Immature natural killer cell (primary cell): ENCODE measurements at regions not wholly inside any gene's neighbourhood (a gene's known extent, or its start where the extent isn't known, plus 50 kb on each side); places are given as distances from the start of the nearest gene placed in this dataset.

ENCODE experiments used
- DNase-seq, 3 donors: peaks; one replicate each; pipeline ENCODE4 v3.0.0; 2022; ENCODE audit warnings: mixed read lengths in 1 of 3
- H3K27ac Mint-ChIP-seq, 6 donors: one replicate each; pipeline ENCODE4 v1.8.0; 2020; ENCODE audit warnings: mixed read lengths in 6 of 6, mild to moderate bottlenecking in 5 of 6, inconsistent platforms in 4 of 6, moderate library complexity in 3 of 6
- H3K27me3 Mint-ChIP-seq, 3 donors: one replicate each; pipeline ENCODE4 v1.8.0; 2020 to 2021; ENCODE audit warnings: low read depth in 3 of 3, mild to moderate bottlenecking in 3 of 3, mixed read lengths in 3 of 3, moderate library complexity in 3 of 3, inconsistent platforms in 1 of 3
- H3K36me3 Mint-ChIP-seq, 3 donors: one replicate each; pipeline ENCODE4 v1.8.0; 2020; ENCODE audit warnings: mixed read lengths in 3 of 3, inconsistent platforms in 2 of 3, mild to moderate bottlenecking in 2 of 3
- H3K4me1 Mint-ChIP-seq, 2 donors: one replicate each; pipeline ENCODE4 v1.8.0; 2020; ENCODE audit warnings: inconsistent platforms in 2 of 2, mild to moderate bottlenecking in 2 of 2, mixed read lengths in 2 of 2, moderate library complexity in 1 of 2
- H3K4me3 Mint-ChIP-seq, 5 donors: one replicate each; pipeline ENCODE4 v1.8.0; 2020; ENCODE audit warnings: mild to moderate bottlenecking in 5 of 5, mixed read lengths in 5 of 5, inconsistent platforms in 3 of 5, moderate library complexity in 3 of 5
- H3K9me3 Mint-ChIP-seq, 6 donors: one replicate each; pipeline ENCODE4 v1.8.0; 2020; ENCODE audit warnings: mild to moderate bottlenecking in 6 of 6, mixed read lengths in 6 of 6, inconsistent platforms in 4 of 6, moderate library complexity in 3 of 6

DNA sequence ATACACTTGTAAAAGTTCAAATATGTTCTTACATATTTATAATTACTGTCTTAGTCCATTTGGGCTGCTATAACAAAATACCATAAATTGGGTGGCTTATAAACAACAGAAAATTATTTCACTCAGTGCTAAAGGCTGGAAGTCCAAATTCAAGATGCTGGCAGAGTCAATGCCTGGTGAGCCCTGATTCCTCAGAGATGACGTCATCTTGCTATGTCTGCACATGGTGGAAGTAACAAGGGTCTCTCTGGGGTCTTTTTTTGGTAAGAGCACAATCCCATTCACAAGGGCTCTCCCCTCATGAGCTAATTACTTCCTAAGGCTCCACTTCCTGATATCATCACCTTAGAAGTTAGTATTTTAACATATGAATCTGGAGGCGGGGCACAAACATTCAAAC lies 108.0 kb upstream of the DUSP10 start:
- Mint-ChIP-seq H3K9me3 (no peaks in the 10 kb centered on the region), H3K4me3 (no peak overlapping the region), H3K27me3 (peaks cover 0 to 3% (median 2%) of the 10 kb centered on the region in 3 donors), H3K4me1 (no peaks in the 10 kb centered on the region), H3K27ac (no peak overlapping the region), H3K36me3 (no peaks in the 10 kb centered on the region)
- no peak for DNase-seq

DNA sequence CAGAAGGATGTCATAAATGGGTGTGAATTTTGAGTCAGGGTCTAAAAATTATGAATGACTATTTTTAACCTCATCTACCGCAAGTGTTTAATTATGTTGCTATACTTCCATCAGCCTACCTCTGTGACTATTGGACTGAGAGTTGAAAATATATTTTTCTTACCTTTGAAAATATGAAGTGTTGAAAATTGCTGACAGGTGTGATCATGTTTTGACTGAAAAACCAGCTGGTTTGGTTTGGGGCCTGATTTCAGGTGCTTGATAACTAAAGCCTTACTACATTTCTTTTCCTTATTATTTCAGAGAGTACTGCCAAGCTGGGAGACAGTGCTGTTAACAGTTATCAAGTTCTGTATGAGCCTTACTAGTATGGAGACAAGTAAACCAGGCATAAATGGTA lies 107.2 kb upstream of the DUSP10 start:
- Mint-ChIP-seq H3K27ac (no peak overlapping the region), H3K4me3 (no peak overlapping the region), H3K9me3 (no peaks in the 10 kb centered on the region), H3K36me3 (no peaks in the 10 kb centered on the region), H3K4me1 (no peaks in the 10 kb centered on the region), H3K27me3 (peaks cover 0 to 3% (median 2%) of the 10 kb centered on the region in 3 donors)
- no peak for DNase-seq

DNA sequence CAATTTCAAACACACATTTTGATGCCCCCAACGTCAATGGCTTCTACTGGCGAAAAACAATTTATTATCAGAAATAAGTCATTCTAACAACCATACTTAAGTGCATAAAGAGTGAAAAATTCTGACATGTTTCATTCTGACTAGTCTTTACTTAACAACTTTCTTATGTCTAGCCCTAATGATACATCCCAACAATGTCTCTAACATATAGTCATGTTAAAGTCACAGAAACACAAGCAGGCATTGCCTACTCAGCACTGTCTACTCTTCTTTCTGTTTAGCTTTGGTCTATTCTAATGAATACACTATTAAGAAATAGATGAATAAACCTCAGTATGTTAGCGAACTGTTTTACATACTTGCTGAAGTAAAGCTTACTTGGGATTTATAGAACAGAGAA lies 105.8 kb upstream of the DUSP10 start:
- DNase-seq, result no peak
- peaks cover 0 to 4% (median 0%) of the 10 kb centered on the region in 3 donors for H3K27me3 Mint-ChIP-seq
- H3K4me3 Mint-ChIP-seq, result no peak overlapping the region
- H3K36me3 Mint-ChIP-seq, result no peaks in the 10 kb centered on the region
- H3K27ac Mint-ChIP-seq, result no peak overlapping the region
- H3K9me3 Mint-ChIP-seq, result no peaks in the 10 kb centered on the region
- no peaks in the 10 kb centered on the region for H3K4me1 Mint-ChIP-seq

DNA sequence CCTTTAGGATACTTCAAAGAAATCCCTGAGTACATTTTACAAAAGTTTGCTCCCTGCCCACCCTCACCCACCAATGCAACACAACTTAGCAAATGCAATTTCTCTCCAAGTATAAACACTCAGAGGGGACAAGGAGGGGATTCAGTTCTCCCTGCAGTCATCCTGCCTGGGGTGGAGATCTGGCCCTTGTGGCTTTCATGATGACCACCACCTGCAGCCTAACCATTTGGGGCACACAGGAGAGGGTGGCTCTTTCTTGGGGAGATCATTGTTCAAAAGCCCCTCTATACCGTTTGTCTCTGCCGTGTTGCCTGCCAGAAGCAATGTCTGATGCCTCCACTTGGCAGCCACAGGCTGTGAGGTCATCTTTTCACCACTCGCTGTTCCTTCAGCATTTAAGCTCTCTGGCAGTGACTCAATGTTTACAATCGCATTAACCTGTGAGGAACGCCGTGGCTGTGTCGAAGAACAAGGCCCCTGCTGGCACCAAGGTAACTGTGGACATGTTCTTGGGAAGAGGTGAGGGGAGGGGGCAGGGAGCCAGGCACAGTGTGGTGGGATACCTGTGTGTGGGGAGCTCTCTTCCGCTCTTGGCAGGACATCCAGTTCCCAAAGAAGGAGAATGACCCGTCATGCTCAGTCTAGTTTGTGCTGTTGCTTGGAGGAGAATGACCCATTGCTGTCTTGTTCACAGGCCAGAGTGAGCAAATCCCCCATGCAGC lies 103.9 kb upstream of the DUSP10 start:
- H3K4me3 Mint-ChIP-seq, result no peak overlapping the region
- DNase-seq, result no peak
- no peaks in the 10 kb centered on the region for H3K36me3 Mint-ChIP-seq
- no peaks in the 10 kb centered on the region for H3K9me3 Mint-ChIP-seq
- peaks cover 1 to 4% of the 10 kb centered on the region in 2 donors for H3K4me1 Mint-ChIP-seq
- peaks cover 0 to 3% (median 2%) of the 10 kb centered on the region in 3 donors for H3K27me3 Mint-ChIP-seq
- H3K27ac Mint-ChIP-seq, result peak overlapping the region in 1 of 6 donors; percentile 60

DNA sequence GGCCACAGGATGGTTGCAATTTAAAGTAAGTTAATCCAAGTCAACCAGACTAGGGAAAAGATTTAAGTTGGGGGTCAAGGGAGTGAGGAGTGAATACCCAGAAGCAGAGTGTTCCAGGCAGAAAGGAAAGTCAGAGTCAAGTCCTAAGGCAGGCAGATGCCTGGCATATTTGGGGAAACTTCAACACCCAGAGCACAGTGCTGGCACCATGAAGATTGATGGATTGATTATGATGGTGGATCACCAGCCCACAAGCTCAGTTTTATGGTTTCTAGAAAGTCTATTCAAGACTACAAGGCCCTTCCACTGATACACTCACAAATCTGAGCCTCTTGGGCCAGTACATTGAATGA lies 100.1 kb upstream of the DUSP10 start:
- Mint-ChIP-seq H3K9me3 (no peaks in the 10 kb centered on the region), H3K27me3 (peaks cover 4 to 10% (median 5%) of the 10 kb centered on the region in 3 donors), H3K36me3 (no peaks in the 10 kb centered on the region), H3K4me3 (no peak overlapping the region), H3K27ac (peak overlapping the region in 5 of 6 donors; percentile 9 to 87 (median 66)), H3K4me1 (peaks cover 35 to 42% of the 10 kb centered on the region in 2 donors)
- no peak for DNase-seq

DNA sequence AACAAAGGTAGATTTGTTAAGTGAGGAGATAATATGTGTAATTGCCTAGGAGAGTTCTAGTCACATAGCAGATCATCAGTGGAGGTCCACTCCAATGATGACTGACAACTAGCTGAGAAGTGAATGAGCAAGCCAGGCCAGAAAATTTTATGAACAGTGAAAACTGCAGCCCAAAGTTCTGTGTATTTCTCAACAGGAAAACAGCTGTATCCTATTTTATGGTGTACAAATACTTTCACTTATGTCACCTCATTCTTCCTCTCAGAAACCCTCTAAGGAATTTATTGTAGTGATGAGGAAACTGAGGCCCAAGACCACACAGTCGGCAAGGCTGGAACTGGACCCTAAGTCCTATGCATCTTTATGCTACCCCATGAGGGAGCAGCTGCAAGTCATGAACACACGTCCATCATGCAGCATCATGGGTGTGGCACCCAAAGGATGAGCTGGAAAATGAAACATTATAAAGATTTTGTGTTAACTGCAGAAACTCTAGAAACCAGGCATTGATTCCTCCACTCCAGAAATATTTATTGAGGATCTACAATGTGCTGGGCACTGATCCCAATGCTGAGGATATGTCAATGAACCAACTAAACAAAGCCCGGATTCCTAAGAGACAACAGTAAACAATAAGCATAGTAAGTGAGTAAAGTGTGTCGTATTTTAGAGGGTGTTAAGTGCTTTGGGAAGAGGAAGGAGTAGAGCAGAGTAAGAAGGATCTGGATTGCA lies 99.5 kb upstream of the DUSP10 start:
- H3K36me3 Mint-ChIP-seq, result no peaks in the 10 kb centered on the region
- no peaks in the 10 kb centered on the region for H3K9me3 Mint-ChIP-seq
- peak overlapping the region in 5 of 6 donors; percentile 80 to 97 (median 94) for H3K27ac Mint-ChIP-seq
- H3K4me1 Mint-ChIP-seq, result peaks cover 35 to 47% of the 10 kb centered on the region in 2 donors
- H3K27me3 Mint-ChIP-seq, result peaks cover 4 to 10% (median 5%) of the 10 kb centered on the region in 3 donors
- no peak for DNase-seq
- no peak overlapping the region for H3K4me3 Mint-ChIP-seq

DNA sequence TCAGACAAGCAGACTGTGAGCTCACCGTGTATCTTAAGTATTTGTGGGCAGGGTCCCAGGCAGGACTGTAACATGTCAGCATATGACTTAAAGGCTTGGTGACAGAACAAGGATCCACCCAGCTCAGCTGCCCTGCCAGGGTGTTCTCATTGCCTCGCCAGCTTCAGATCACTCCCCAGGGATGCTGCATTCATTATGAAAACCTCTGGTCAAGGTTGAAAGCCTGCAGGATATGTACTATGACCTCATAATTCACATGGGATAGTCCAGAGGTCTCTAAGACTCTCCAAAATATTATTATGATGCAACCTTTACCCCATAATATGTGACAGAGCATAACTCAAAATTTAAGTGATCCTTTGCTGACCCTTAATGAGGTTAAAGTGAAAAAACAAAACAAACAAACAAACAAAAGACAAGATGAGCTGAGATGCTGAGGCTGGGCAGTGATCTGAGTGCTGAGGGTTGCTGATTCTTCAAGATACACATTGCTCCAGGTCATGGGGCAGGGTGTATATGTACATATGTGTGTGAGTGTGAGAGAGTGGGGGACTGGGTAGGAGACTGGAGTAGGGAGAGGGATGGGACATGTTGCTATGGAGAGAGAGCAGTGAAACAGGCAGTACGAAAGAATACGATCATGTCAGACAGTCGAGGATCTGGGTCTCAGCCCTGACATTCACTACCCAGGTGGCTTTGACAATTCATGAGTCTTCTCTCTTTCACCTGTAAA lies 98.8 kb upstream of the DUSP10 start:
- Mint-ChIP-seq H3K27ac (peak overlapping the region; percentile 82 to 97 (median 94)), H3K27me3 (peaks cover 4 to 10% (median 5%) of the 10 kb centered on the region in 3 donors), H3K4me1 (peaks cover 35 to 47% of the 10 kb centered on the region in 2 donors), H3K36me3 (no peaks in the 10 kb centered on the region), H3K4me3 (no peak overlapping the region), H3K9me3 (no peaks in the 10 kb centered on the region)
- no peak for DNase-seq

DNA sequence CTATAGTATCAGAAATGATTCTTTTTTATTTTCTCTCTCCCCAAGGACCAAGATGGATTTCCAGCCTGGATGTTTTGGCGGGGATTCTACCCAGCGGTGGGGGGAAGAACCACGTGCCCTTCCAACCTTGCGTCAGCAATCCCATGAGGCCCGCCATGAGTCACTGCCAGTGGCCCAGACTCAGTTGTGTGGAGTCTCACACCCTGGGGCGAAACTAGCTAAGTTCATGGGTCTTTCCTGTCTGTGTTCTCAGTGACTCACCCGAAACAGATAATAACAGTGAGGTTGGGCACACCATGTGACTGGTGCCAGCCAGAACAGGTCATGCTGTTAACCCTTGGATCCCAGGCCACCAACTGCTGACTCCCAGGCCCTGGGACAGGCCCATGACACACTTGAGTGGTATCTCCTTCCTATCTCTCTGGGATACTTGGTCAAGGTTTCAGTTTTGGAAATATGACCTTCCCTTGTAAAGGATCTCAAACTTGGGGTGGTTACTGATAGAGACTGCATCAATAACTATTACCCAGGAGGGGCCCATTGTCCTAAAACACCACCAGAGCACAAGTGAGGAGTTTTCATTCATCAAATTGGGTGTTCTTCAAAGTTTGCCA lies 98.0 kb upstream of the DUSP10 start:
- H3K4me3 Mint-ChIP-seq, result peak overlapping the region in 4 of 5 donors; percentile 1 to 65 (median 30)

DNA sequence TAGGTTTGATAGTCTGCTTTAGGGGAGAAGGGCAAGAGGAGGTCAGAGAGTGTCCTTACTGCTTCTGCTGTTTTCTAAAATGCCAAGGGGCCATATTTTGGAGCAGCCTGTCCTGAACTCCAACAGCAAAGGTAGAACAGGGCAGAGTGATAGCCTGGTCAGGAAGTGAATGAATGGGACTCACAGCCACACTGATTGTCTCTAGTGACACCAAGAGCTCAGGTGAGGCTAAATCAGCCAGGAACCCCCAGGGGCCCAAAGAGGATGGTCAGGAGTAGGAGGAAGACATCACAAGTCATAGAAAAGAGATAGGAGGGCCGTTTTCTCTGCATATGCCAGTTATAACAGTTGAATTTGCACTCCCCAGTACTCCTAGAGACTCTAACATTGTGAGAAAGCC lies 97.4 kb upstream of the DUSP10 start:
- peaks cover 4 to 10% (median 5%) of the 10 kb centered on the region in 3 donors for H3K27me3 Mint-ChIP-seq
- H3K9me3 Mint-ChIP-seq, result no peaks in the 10 kb centered on the region
- H3K4me1 Mint-ChIP-seq, result peaks cover 35 to 47% of the 10 kb centered on the region in 2 donors
- peak overlapping the region; percentile 82 to 97 (median 94) for H3K27ac Mint-ChIP-seq
- H3K36me3 Mint-ChIP-seq, result no peaks in the 10 kb centered on the region
- DNase-seq, result no peak
- peak overlapping the region in 3 of 5 donors; percentile 7 to 65 (median 28) for H3K4me3 Mint-ChIP-seq

More for the DNA sequence above, 98.0 kb upstream of the DUSP10 start:
- DNase-seq, result peak; percentile 83 to 87 (median 87)
- Mint-ChIP-seq H3K4me1 (peaks cover 35 to 47% of the 10 kb centered on the region in 2 donors), H3K36me3 (no peaks in the 10 kb centered on the region), H3K27ac (peak overlapping the region; percentile 82 to 97 (median 94)), H3K9me3 (no peaks in the 10 kb centered on the region), H3K27me3 (peaks cover 4 to 10% (median 5%) of the 10 kb centered on the region in 3 donors)

DNA sequence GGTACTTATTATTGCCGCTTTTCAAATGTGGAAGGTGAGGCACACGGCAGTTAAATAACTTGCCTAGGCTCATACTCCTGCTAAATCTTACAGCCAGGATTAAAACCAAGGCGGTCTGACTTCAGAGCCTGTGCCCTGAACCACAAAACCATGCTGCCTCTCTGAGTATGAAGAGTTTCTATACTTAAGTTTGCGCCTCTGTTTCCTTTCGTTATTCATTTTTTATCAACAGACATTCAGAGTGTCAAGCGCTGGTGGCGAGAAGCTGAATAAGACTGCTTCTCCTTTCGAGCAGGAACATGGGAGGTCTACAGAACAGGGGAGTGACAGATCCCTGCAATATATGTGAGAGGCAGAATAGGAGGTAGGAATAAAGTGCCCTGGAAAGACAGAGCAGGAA lies 96.0 kb upstream of the DUSP10 start:
- DNase-seq, result peak; percentile 71 to 72 (median 72)
- Mint-ChIP-seq H3K36me3 (no peaks in the 10 kb centered on the region), H3K9me3 (no peaks in the 10 kb centered on the region), H3K27ac (peak overlapping the region; percentile 87 to 97 (median 94)), H3K4me3 (peak overlapping the region; percentile 65 to 82 (median 75)), H3K27me3 (peaks cover 4 to 9% (median 5%) of the 10 kb centered on the region in 3 donors), H3K4me1 (peaks cover 37 to 52% of the 10 kb centered on the region in 2 donors)

DNA sequence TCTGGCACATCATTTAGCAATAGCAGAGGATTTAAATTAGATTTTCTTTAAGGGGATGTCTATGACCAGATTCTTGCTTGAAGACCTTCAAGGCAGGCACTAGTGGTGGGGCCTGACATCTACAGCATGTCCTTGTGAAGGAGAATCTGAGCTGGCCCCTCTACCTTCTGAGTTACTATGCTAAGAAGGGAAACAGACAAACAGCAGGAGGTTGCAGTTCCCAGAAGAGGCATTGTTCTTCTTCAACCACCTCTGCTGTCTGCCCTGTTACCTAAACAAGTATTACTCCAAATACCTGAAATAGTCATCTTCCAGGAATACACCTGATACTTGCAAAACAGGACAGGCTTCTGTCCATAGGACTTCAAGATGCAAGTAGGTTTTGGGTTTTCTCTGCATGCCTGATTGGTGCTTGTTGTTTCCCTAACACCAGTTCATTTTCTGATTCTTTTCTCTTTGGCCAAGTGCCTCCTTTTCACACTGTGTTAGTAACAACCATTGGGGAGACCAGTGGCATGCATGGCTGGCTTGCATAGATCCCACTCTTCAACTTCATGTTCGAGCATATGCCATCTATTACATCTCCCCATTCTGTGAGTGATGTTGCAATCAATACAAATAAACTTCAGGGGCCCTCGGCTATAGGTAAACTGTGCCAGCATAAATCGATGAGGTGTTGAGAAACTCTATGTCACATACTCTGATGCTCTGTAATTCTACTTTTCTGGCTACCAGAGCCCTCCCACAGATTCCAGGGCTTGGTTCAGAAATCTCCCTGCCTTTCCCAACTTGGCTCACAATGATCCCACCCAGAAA lies 93.0 kb upstream of the DUSP10 start:
- no peaks in the 10 kb centered on the region for H3K36me3 Mint-ChIP-seq
- H3K27ac Mint-ChIP-seq, result peak overlapping the region in 3 of 6 donors; percentile 37 to 95 (median 81)
- DNase-seq, result no peak
- H3K27me3 Mint-ChIP-seq, result peaks cover 3 to 9% (median 4%) of the 10 kb centered on the region in 3 donors
- H3K9me3 Mint-ChIP-seq, result peaks cover 0 to 2% (median 0%) of the 10 kb centered on the region in 6 donors
- peaks cover 50 to 64% of the 10 kb centered on the region in 2 donors for H3K4me1 Mint-ChIP-seq
- no peak overlapping the region for H3K4me3 Mint-ChIP-seq

DNA sequence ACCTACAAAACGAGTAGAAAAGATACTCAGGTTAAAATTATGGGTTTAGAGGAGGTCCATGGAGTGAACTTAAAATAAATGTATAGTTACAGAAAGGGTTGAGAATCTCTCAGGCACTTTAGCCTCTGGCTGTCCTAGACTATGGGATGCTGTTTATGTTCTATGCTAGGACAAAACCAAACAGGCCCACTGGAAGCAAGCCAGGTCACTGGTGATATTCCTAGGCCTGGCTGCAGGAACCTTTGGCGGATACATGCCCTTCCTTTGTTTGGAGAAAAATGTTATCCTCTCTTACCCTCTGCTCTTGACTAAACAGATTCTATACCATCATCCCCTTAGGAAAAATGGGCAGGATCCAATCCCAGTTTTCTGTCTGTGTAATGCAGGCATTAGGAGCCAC lies 90.7 kb upstream of the DUSP10 start:
- H3K9me3 Mint-ChIP-seq, result peaks cover 0 to 2% (median 0%) of the 10 kb centered on the region in 6 donors
- peaks cover 2 to 4% (median 3%) of the 10 kb centered on the region in 3 donors for H3K27me3 Mint-ChIP-seq
- peaks cover 53 to 64% of the 10 kb centered on the region in 2 donors for H3K4me1 Mint-ChIP-seq
- DNase-seq, result no peak
- H3K27ac Mint-ChIP-seq, result peak overlapping the region in 4 of 6 donors; percentile 48 to 100 (median 96)
- no peaks in the 10 kb centered on the region for H3K36me3 Mint-ChIP-seq
- H3K4me3 Mint-ChIP-seq, result no peak overlapping the region

DNA sequence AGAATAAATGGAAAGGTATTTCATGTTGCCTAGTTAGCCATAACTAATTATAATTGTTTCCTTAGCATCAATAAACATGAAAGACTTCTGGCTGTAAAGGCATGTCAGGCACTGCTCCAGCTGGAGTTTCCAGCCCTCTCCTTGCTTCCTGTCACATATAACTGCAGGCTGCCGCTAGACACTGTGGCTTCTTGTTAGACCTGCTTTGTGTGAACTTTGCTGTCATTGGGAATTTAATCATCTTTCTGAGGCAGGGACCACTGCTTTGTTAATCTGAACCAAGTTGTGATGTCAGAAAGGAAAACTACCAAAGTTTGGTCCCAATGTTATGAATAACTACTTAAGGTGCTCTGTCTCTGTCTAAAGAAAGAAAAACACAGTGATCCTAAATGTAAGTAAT lies 90.3 kb upstream of the DUSP10 start:
- H3K9me3 Mint-ChIP-seq, result peaks cover 0 to 2% (median 0%) of the 10 kb centered on the region in 6 donors
- H3K27me3 Mint-ChIP-seq, result peaks cover 2 to 4% (median 3%) of the 10 kb centered on the region in 3 donors
- peaks cover 53 to 64% of the 10 kb centered on the region in 2 donors for H3K4me1 Mint-ChIP-seq
- H3K27ac Mint-ChIP-seq, result peak overlapping the region; percentile 37 to 100 (median 90)
- no peaks in the 10 kb centered on the region for H3K36me3 Mint-ChIP-seq
- no peak for DNase-seq
- no peak overlapping the region for H3K4me3 Mint-ChIP-seq
